Mammary epithelial cell (primary cell): ENCODE measurements at regions not wholly inside any gene's neighbourhood (a gene's known extent, or its start where the extent isn't known, plus 50 kb on each side); places are given as distances from the start of the nearest gene placed in this dataset.

Experiments used
- CTCF ChIP-seq, 2 donors: IDR thresholded peaks in 1 of 2; conservative IDR thresholded peaks in 1 of 2; 2 replicates each; pipeline ENCODE4 v1.5.1; 2011 to 2012; ENCODE audit warnings: inconsistent platforms in 2 of 2, low read length in 2 of 2, mild to moderate bottlenecking in 2 of 2, control low read depth in 1 of 2, low read depth in 1 of 2; ENCODE audit not compliant: insufficient read depth in 1 of 2; ENCODE audit errors: extremely low read depth in 1 of 2
- EZH2 ChIP-seq: IDR thresholded peaks from 2 replicates; pipeline ENCODE4 v1.6.1; 2012; ENCODE audit warnings: low read length, inconsistent platforms, borderline replicate concordance

- TF ChIP-seq CTCF (conservative IDR thresholded peaks at IDR 0.05 in 1 of 2, IDR thresholded peaks at IDR 0.05 in 1 of 2; ENCODE audit: extremely low read depth in 1 of 2, insufficient read depth in 1 of 2, low read depth in 1 of 2, low read length in 2 of 2) (no peak), EZH2 (no peak)
Measured at GRCh38 chr6:11634948-11635347, 97.4 kb downstream of the TMEM170B start.
